ENCODE measurements at regions not wholly inside any gene's neighbourhood (a gene's known extent, or its start where the extent isn't known, plus 50 kb on each side); places are given as distances from the start of the nearest gene placed in this dataset.

DNA sequence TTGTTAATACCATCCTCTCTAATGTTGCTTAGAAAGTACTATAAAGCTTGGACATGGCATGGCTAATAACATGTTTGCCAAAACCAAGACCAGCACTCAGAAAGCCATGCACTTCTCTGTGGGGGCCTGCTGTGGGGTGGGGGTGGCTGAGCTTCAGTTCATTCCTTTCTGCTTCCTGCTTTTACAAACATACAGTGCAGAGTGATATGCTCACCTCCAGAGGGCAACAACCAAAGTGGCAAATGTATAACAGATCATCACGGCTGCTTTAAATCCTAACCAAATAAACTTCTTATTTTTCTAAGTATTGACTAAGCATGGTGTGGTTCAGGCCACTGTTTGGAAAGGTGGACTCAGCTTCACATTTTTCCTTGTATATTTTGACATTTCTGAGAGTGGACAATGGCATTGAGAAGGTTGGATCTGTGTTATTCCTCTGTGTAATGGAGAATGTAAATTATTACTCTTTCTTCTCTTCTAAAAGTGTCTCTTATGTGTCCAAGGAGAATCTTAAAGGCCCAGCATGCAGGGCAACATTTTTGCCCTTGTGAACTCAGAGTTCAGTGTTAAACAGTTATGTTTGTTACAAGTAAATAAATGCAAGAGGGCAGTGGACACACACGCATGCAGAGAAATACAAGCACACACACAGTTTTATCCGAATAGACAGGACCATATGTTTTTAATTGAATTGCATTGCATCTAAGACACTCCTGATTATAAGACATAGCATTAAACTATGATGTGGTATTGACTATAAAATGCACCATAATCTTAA is 186.1 kb downstream of the HERPUD2 start:
- TF ChIP-seq, protein P1, sequence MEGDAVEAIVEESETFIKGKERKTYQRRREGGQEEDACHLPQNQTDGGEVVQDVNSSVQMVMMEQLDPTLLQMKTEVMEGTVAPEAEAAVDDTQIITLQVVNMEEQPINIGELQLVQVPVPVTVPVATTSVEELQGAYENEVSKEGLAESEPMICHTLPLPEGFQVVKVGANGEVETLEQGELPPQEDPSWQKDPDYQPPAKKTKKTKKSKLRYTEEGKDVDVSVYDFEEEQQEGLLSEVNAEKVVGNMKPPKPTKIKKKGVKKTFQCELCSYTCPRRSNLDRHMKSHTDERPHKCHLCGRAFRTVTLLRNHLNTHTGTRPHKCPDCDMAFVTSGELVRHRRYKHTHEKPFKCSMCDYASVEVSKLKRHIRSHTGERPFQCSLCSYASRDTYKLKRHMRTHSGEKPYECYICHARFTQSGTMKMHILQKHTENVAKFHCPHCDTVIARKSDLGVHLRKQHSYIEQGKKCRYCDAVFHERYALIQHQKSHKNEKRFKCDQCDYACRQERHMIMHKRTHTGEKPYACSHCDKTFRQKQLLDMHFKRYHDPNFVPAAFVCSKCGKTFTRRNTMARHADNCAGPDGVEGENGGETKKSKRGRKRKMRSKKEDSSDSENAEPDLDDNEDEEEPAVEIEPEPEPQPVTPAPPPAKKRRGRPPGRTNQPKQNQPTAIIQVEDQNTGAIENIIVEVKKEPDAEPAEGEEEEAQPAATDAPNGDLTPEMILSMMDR (IDR thresholded peaks at IDR 0.05; ENCODE audit: insufficient read depth in 1 of 2, low read depth in 1 of 2, low read length in 1 of 2, severe bottlenecking in 1 of 2, unreplicated experiment in 1 of 2), result peak; percentile 14 to 15
- peaks cover 25% of the 10 kb centered on the region for H3K27me3 Mint-ChIP-seq (ENCODE audit: insufficient read depth, unreplicated experiment)
- no peaks in the 10 kb centered on the region for H3K27me3 ChIP-seq (replicated peaks; ENCODE audit: control insufficient read depth, insufficient read depth, low read length)
- BruUV-seq (replicated peaks), result no TSS peak
- intact Hi-C loops (cut with micrococcal nuclease; ENCODE audit: unreplicated experiment), result no loop called here
- H3K9me3 Mint-ChIP-seq (ENCODE audit: unreplicated experiment), result no peaks in the 10 kb centered on the region
- no peak overlapping the region for H3K4me3 Mint-ChIP-seq (ENCODE audit: unreplicated experiment)
- no peak overlapping the region for H3K4me3 ChIP-seq (ENCODE audit: low read depth, low read length)
- no peaks in the 10 kb centered on the region for H3K9me3 ChIP-seq
- ChIA-PET POLR2A (no interaction called here), CTCF (interaction anchor here (0.6 to 1.6 kb wide), 4 partner anchors 11 to 84 kb away, joined by 3 to 14 read pairs (median 4); no protein-coding TSS in a partner anchor)
- peak in 1 of 2 experiments; percentile 11 for DNase-seq
- no peaks in the 10 kb centered on the region for H3K36me3 ChIP-seq (ENCODE audit: control insufficient read depth, insufficient read depth, low read length)
- H3K4me1 ChIP-seq, result no peaks in the 10 kb centered on the region
- no peaks in the 10 kb centered on the region for H3K4me1 Mint-ChIP-seq (ENCODE audit: low read depth, unreplicated experiment)
- no peaks in the 10 kb centered on the region for H3K36me3 Mint-ChIP-seq (ENCODE audit: insufficient read depth, unreplicated experiment)
- H3K27ac Mint-ChIP-seq (ENCODE audit: unreplicated experiment), result no peak overlapping the region

DNA sequence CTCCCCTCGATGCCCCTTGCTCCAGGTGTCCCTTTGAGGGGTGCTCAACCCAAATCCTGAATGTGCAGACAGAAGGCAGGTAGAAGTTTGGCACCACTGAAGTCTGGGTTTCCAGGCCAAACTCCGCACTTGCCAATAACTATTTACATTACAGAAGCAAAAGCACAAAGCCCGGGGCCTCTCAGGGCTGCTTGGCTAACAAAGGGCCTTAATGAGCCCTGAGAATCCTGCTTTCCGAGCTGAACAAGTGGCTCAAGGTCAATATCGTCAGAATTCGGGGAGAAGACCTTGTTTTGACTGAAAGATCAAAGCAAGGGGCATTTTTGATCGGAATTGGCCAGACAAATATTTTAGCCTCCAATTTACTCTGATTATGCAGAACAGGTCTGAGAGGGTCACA is 189.9 kb downstream of the HERPUD2 start:
- H3K36me3 ChIP-seq (ENCODE audit: control insufficient read depth, insufficient read depth, low read length), result no peaks in the 10 kb centered on the region
- H3K27me3 ChIP-seq (replicated peaks; ENCODE audit: control insufficient read depth, insufficient read depth, low read length), result no peaks in the 10 kb centered on the region
- H3K9me3 ChIP-seq, result no peaks in the 10 kb centered on the region
- BruUV-seq (replicated peaks), result no TSS peak
- CTCF ChIA-PET, result no interaction called here
- H3K4me1 ChIP-seq, result no peaks in the 10 kb centered on the region
- Mint-ChIP-seq H3K4me3 (ENCODE audit: unreplicated experiment) (no peak overlapping the region), H3K9me3 (ENCODE audit: unreplicated experiment) (no peaks in the 10 kb centered on the region), H3K27ac (ENCODE audit: unreplicated experiment) (no peak overlapping the region), H3K27me3 (ENCODE audit: insufficient read depth, unreplicated experiment) (peaks cover 5% of the 10 kb centered on the region), H3K4me1 (ENCODE audit: low read depth, unreplicated experiment) (no peaks in the 10 kb centered on the region), H3K36me3 (ENCODE audit: insufficient read depth, unreplicated experiment) (no peaks in the 10 kb centered on the region)
- H3K4me3 ChIP-seq (ENCODE audit: low read depth, low read length), result no peak overlapping the region
- no peak for DNase-seq
- intact Hi-C loops (cut with micrococcal nuclease; ENCODE audit: unreplicated experiment), result no loop called here
- POLR2A ChIA-PET, result no interaction called here
- TF ChIP-seq, protein P1 (IDR thresholded peaks at IDR 0.05; ENCODE audit: insufficient read depth in 1 of 2, low read depth in 1 of 2, low read length in 1 of 2, severe bottlenecking in 1 of 2, unreplicated experiment in 1 of 2), result no peak

DNA sequence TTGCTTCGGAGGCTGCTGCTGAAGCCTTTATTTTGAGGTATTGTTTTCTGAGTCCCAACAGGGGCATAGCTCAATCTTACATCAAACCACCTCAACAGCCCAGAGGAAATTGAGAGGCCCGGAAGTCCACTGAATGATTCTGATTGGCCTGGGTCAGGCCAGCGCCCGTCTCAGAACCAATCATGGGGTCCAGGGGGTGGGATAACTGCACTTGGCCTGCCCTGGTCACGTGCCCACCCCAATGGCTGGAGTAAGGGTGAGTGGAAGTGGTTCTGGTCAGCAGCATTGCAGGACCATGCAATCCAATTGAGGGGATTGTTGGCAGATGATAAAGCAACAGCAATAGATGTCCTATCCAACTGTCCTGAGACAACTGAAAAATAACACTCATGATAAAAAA is 190.6 kb downstream of the HERPUD2 start:
- TF ChIP-seq, protein P1 (IDR thresholded peaks at IDR 0.05; ENCODE audit: insufficient read depth in 1 of 2, low read depth in 1 of 2, low read length in 1 of 2, severe bottlenecking in 1 of 2, unreplicated experiment in 1 of 2), result no peak
- no peak for DNase-seq
- Histone ChIP-seq H3K4me1 (no peaks in the 10 kb centered on the region), H3K36me3 (ENCODE audit: control insufficient read depth, insufficient read depth, low read length) (no peaks in the 10 kb centered on the region), H3K9me3 (no peaks in the 10 kb centered on the region), H3K27me3 (replicated peaks; ENCODE audit: control insufficient read depth, insufficient read depth, low read length) (no peaks in the 10 kb centered on the region; the same call in 1 of the 2 replicates), H3K4me3 (ENCODE audit: low read depth, low read length) (no peak overlapping the region)
- ChIA-PET POLR2A (no interaction called here), CTCF (no interaction called here)
- BruUV-seq (replicated peaks), result no TSS peak
- H3K36me3 Mint-ChIP-seq (ENCODE audit: insufficient read depth, unreplicated experiment), result no peaks in the 10 kb centered on the region
- no peak overlapping the region for H3K4me3 Mint-ChIP-seq (ENCODE audit: unreplicated experiment)
- H3K27ac Mint-ChIP-seq (ENCODE audit: unreplicated experiment), result no peak overlapping the region
- no peaks in the 10 kb centered on the region for H3K9me3 Mint-ChIP-seq (ENCODE audit: unreplicated experiment)
- H3K4me1 Mint-ChIP-seq (ENCODE audit: low read depth, unreplicated experiment), result no peaks in the 10 kb centered on the region
- peaks cover 8% of the 10 kb centered on the region for H3K27me3 Mint-ChIP-seq (ENCODE audit: insufficient read depth, unreplicated experiment)
- intact Hi-C loops (cut with micrococcal nuclease; ENCODE audit: unreplicated experiment), result no loop called here
